ENCODE measurements at regions not wholly inside any gene's neighbourhood (a gene's known extent, or its start where the extent isn't known, plus 50 kb on each side); places are given as distances from the start of the nearest gene placed in this dataset.
A peak's percentile ranks its signal among the peaks of the same experiment; 100 is the strongest.
"Not testable (repeated sequence)": the region's sequence is repeated elsewhere in the genome, so short reads cannot be mapped to it uniquely, and the experiment has no call there.

DNA sequence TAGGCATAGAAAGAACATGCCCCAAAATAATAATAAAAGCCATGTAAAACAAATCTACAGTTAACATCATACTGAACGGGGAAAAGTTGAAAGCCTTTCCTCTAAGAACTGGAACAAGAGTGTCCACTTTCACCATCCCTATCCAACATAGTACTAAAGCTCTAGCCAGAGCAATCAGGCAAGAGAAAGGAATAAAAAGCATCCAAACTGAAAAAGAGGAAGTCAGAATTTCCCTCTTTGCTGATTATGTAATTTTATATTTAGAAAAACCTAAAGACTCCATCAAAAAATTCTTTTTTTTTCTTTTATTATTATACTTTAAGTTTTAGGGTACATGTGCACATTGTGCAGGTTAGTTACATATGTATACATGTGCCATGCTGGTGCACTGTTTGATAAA is 661.6 kb upstream of the CBLB start:
- WGBS, 2 donors (ENCODE audit: low coverage in 1 of 2): 86 to 88% methylated on average over 1 of the region's 1 CpG
- H3K4me3 ChIP-seq: no peak overlapping the region
- H3K4me1 ChIP-seq: no peaks in the 10 kb centered on the region
- no peak for DNase-seq
- no peaks in the 10 kb centered on the region for H3K27me3 ChIP-seq
- H3K9me3 ChIP-seq: no peaks in the 10 kb centered on the region
- intact Hi-C loops (cut with DNase I; ENCODE audit: low total_unique reads): no loop called here
- in situ Hi-C loops (cut with MboI; ENCODE audit: low pct_ligation_motif_present in 1 of 4, low pct_unique_long_range_greater_than_20kb in 1 of 4, low sequenced_read_pairs in 3 of 4): no loop called here
- no peaks in the 10 kb centered on the region for H3K36me3 ChIP-seq
- TF ChIP-seq POLR2AphosphoS5 (IDR thresholded peaks at IDR 0.05) (no peak), EP300 (IDR thresholded peaks at IDR 0.05; ENCODE audit: low read depth) (no peak)
- no peak overlapping the region for H3K27ac ChIP-seq

DNA sequence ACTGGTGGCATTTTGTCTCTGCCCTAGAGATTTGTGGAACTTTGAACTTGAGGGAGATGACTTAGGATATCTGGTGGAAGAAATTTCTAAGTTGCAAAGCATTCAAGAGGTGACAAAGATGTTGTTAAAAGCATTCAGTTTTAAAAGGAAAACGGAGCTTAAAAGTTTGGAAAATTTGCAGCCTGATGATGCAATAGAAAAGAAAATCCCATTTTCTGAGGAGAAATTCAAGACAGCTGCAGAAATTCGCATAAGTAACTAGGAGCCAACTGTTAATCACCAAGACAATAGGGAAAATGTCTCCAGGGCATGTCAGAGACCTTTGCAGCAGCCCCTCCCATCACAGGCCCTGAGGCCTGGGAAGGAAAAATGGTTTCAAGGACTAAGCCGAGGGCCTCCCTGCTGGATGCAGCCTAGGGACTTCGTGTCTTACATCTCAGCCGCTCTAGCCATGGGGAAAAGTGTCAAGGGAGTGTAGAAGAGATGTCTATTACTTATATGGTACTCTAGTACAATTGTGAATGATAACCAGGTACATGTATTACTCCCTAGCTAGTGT is 663.0 kb upstream of the CBLB start:
- H3K9me3 ChIP-seq; H3K27me3 ChIP-seq; H3K27ac ChIP-seq; intact Hi-C loops (cut with DNase I; ENCODE audit: low total_unique reads); in situ Hi-C loops (cut with MboI; ENCODE audit: low pct_ligation_motif_present in 1 of 4, low pct_unique_long_range_greater_than_20kb in 1 of 4, low sequenced_read_pairs in 3 of 4); H3K36me3 ChIP-seq; H3K4me3 ChIP-seq; H3K4me1 ChIP-seq; DNase-seq: not testable (repeated sequence)
- 85 to 88% methylated on average over 5 of the region's 5 CpGs for WGBS, 2 donors (ENCODE audit: low coverage in 1 of 2)

DNA sequence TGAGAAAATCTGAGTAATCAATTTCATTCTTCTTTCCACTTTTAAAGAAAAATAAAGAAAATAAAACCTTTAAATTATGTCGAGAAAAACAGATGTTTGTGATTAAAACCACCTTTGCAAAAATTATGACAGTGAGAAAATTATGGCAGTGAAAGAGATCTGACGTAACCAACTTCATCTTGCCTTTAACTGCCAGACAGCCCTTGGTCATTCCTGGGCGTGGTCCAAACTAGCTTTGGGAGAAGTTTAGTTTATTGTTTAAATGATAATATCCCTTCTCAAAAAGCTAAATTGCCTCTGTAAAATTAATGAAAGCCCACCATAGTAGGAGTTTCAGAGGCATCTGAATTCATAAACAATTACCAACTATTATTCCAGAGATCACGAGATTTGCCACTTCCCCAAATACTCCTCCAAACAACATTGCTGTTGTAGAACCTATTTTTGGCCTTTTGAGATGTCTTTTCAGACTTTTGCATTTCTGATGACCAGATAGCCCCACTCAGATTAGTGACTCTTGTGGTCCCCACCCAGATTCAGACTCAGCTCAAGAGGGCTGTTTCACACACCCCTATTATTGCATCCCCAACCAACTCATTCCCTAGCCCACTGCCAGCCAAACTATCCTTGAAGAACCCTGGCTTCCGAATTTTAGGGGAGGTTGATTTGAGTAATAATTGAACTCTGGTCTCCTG is 664.4 kb upstream of the CBLB start:
- H3K4me3 ChIP-seq: no peak overlapping the region
- WGBS, 2 donors (ENCODE audit: low coverage in 1 of 2): 84 to 89% methylated on average over 4 to 5 of the region's 5 CpGs
- in situ Hi-C loops (cut with MboI; ENCODE audit: low pct_ligation_motif_present in 1 of 4, low pct_unique_long_range_greater_than_20kb in 1 of 4, low sequenced_read_pairs in 3 of 4): no loop called here
- DNase-seq: no peak
- no peak for TF ChIP-seq EP300 (IDR thresholded peaks at IDR 0.05; ENCODE audit: low read depth)
- TF ChIP-seq, protein P1, sequence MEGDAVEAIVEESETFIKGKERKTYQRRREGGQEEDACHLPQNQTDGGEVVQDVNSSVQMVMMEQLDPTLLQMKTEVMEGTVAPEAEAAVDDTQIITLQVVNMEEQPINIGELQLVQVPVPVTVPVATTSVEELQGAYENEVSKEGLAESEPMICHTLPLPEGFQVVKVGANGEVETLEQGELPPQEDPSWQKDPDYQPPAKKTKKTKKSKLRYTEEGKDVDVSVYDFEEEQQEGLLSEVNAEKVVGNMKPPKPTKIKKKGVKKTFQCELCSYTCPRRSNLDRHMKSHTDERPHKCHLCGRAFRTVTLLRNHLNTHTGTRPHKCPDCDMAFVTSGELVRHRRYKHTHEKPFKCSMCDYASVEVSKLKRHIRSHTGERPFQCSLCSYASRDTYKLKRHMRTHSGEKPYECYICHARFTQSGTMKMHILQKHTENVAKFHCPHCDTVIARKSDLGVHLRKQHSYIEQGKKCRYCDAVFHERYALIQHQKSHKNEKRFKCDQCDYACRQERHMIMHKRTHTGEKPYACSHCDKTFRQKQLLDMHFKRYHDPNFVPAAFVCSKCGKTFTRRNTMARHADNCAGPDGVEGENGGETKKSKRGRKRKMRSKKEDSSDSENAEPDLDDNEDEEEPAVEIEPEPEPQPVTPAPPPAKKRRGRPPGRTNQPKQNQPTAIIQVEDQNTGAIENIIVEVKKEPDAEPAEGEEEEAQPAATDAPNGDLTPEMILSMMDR (IDR thresholded peaks at IDR 0.05): no peak
- no peaks in the 10 kb centered on the region for H3K4me1 ChIP-seq
- no peaks in the 10 kb centered on the region for H3K9me3 ChIP-seq
- H3K27me3 ChIP-seq: no peaks in the 10 kb centered on the region
- intact Hi-C loops (cut with DNase I; ENCODE audit: low total_unique reads): no loop called here
- H3K27ac ChIP-seq: no peak overlapping the region
- H3K36me3 ChIP-seq: no peaks in the 10 kb centered on the region

DNA sequence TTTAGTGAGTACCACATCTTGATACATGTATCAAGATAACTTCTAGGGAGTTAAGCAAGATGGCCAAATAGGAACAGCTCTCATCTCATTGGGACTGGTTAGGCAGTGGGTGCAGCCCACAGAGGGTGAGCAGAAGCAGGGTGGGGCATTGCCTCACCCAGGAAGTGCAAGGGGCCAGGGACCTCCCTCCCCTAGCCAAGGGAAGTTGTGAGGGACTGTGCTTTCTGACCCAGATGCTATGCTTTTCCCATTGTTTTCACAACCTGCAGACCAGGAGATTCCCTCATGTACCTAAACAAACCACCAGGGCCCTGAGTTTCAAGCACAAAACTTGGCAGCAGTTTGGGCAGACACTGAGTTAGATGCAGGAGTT is 665.0 kb upstream of the CBLB start:
- Histone ChIP-seq H3K27ac (no peak overlapping the region), H3K9me3 (no peaks in the 10 kb centered on the region), H3K4me3 (no peak overlapping the region), H3K4me1 (no peaks in the 10 kb centered on the region), H3K36me3 (no peaks in the 10 kb centered on the region), H3K27me3 (no peaks in the 10 kb centered on the region)
- in situ Hi-C loops (cut with MboI; ENCODE audit: low pct_ligation_motif_present in 1 of 4, low pct_unique_long_range_greater_than_20kb in 1 of 4, low sequenced_read_pairs in 3 of 4) (no loop called here), intact Hi-C loops (cut with DNase I; ENCODE audit: low total_unique reads) (no loop called here)
- no peak for DNase-seq
- TF ChIP-seq POLR2A (IDR thresholded peaks at IDR 0.05) (no peak), EP300 (IDR thresholded peaks at IDR 0.05; ENCODE audit: low read depth) (no peak), POLR2AphosphoS5 (IDR thresholded peaks at IDR 0.05) (no peak)
- TF ChIP-seq, protein P1 (IDR thresholded peaks at IDR 0.05): no peak

DNA sequence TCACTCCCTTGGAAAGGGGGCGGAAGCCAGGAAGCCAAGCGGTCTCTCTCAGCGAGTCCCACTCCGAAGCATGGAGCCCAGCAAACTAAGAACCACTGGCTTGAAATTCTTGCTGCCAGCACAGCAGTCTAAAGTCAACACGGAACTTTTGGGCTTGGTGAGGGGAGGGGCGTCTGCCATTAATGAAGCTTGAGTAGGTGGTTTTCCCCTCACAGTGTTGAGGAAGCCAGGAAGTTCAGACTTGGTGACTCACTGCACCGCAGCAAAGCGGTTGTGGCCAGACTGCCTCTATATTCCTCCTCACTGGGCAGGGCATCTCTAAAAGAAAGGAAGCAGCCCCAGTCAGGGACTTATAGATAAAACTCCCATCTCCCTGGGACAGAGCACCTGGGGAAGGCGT is 665.4 kb upstream of the CBLB start:
- in situ Hi-C loops (cut with MboI; ENCODE audit: low pct_ligation_motif_present in 1 of 4, low pct_unique_long_range_greater_than_20kb in 1 of 4, low sequenced_read_pairs in 3 of 4): no loop called here

More for the DNA sequence above, 665.4 kb upstream of the CBLB start:
- Histone ChIP-seq H3K36me3 (no peaks in the 10 kb centered on the region), H3K4me1 (no peaks in the 10 kb centered on the region), H3K27ac (no peak overlapping the region), H3K27me3 (no peaks in the 10 kb centered on the region), H3K4me3 (no peak overlapping the region), H3K9me3 (no peaks in the 10 kb centered on the region)
- peak; percentile 8 for DNase-seq
- TF ChIP-seq, protein P1 (IDR thresholded peaks at IDR 0.05): no peak
- TF ChIP-seq EP300 (IDR thresholded peaks at IDR 0.05; ENCODE audit: low read depth) (no peak), POLR2AphosphoS5 (IDR thresholded peaks at IDR 0.05) (no peak), POLR2A (IDR thresholded peaks at IDR 0.05) (no peak)
- WGBS, 2 donors (ENCODE audit: low coverage in 1 of 2): 88% methylated on average over 9 of the region's 9 CpGs; no CpG with 5 or more reads in 1 of the 2 donors
- intact Hi-C loops (cut with DNase I; ENCODE audit: low total_unique reads): no loop called here

All from transverse colon (tissue), 4 donors.